K562 (cell line): ENCODE measurements at regions not wholly inside any gene's neighbourhood (a gene's known extent, or its start where the extent isn't known, plus 50 kb on each side); places are given as distances from the start of the nearest gene placed in this dataset.
A peak's percentile ranks its signal among the peaks of the same experiment; 100 is the strongest.

Experiments
- ATAC-seq: fragments of 200-7000 bp; cut with Tn5 transposase; 3 replicates; pipeline ENCODE4 v1.9.1; 2020; ENCODE audit warnings: moderate library complexity
- BruUV-seq: library from RNA; stranded (reverse); fragments of 400-500 nt; replicated peaks from 2 replicates; lab custom pipeline; 2021; lab: Mats Ljungman, UMichigan
- CTCF ChIA-PET: fragments of 300-600 bp; formaldehyde crosslinking; extraction: SDS; loops from one replicate; lab custom pipeline; 2021; ENCODE audit warnings: low intra/inter-chr PET ratio; lab: Yijun Ruan, JAX
- POLR2A ChIA-PET: fragments of 300-600, 350-650 bp; sonication (Branson Sonifier 250); formaldehyde crosslinking; extraction: SDS; loops from one replicate; lab custom pipeline; 2021; ENCODE audit warnings: antibody characterized with exemption, inconsistent platforms; lab: Yijun Ruan, JAX
- DNase-seq, 4 experiments: peaks; one replicate each; pipeline versions ENCODE4 v3.0.0 to v3.0.0-alpha.2; 2011 to 2018; ENCODE audit warnings: low spot score in 3 of 4, mixed read lengths in 3 of 4; ENCODE audit errors: extremely low read depth in 1 of 4
- FAIRE-seq: peaks from 2 replicates; lab custom pipeline; 2011; peaks lifted over from hg19 to GRCh38; lab: Jason Lieb, UNC
- H2AFZ ChIP-seq: 2 replicates; pipeline ENCODE4 v1.6.0; 2011; ENCODE audit warnings: low read depth, low read length, control low read depth, inconsistent platforms
- H3K27ac ChIP-seq: fragments of 200-600 bp; 3 replicates; pipeline ENCODE4 v1.8.0; 2011; ENCODE audit warnings: low read depth, mild to moderate bottlenecking, control low read depth, inconsistent platforms, low read length, moderate library complexity, mixed read lengths; ENCODE audit errors: extremely low read depth
- H3K27me3 ChIP-seq, 2 experiments: fragments of 300-600 bp in 1 of 2; 2 replicates in 1 of 2; 3 replicates in 1 of 2; pipeline versions ENCODE4 v1.6.0 to v1.8.0; 2011; ENCODE audit warnings: inconsistent platforms in 2 of 2, low read length in 2 of 2, mild to moderate bottlenecking in 1 of 2, mixed read lengths in 1 of 2, moderate library complexity in 1 of 2; ENCODE audit not compliant: control insufficient read depth in 2 of 2, insufficient read depth in 2 of 2
- H3K36me3 ChIP-seq: fragments of 300-600 bp; 3 replicates; pipeline ENCODE4 v1.8.0; 2011; ENCODE audit warnings: mild to moderate bottlenecking, low read length, inconsistent platforms; ENCODE audit not compliant: control insufficient read depth, insufficient read depth
- H3K4me1 ChIP-seq, 2 experiments: fragments of 200-600 bp in 1 of 2; replicated peaks in 1 of 2; 2 replicates in 1 of 2; 3 replicates in 1 of 2; pipeline versions ENCODE4 v1.5.1 to v1.8.0; 2011; ENCODE audit warnings: inconsistent platforms in 2 of 2, low read length in 2 of 2, mild to moderate bottlenecking in 1 of 2, mixed read lengths in 1 of 2, moderate library complexity in 1 of 2; ENCODE audit not compliant: control insufficient read depth in 2 of 2, insufficient read depth in 2 of 2
- H3K4me2 ChIP-seq: 2 replicates; pipeline ENCODE4 v1.6.1; 2011; ENCODE audit warnings: low read length, control low read depth, inconsistent platforms, mixed read lengths; ENCODE audit not compliant: insufficient read depth
- H3K4me3 ChIP-seq: fragments of 200-600 bp; sonication (generic), shearing (Covaris generic); 2 replicates; pipeline ENCODE4 v1.5.1; 2016; ENCODE audit warnings: control low read depth, inconsistent platforms
- H3K79me2 ChIP-seq: fragments of 200-600 bp; 3 replicates; pipeline ENCODE4 v1.8.0; 2011; ENCODE audit warnings: low read length, inconsistent platforms; ENCODE audit not compliant: control insufficient read depth, insufficient read depth
- H3K9ac ChIP-seq, 2 experiments: 2 replicates each; pipeline versions ENCODE4 v1.6.0 to v1.6.1; 2011; ENCODE audit warnings: low read depth in 2 of 2, low read length in 2 of 2, control low read depth in 1 of 2, inconsistent platforms in 1 of 2, mild to moderate bottlenecking in 1 of 2, mixed read lengths in 1 of 2; ENCODE audit not compliant: insufficient read depth in 1 of 2
- H3K9me1 ChIP-seq: one replicate; pipeline ENCODE4 v1.6.0; 2011; ENCODE audit warnings: inconsistent platforms, mild to moderate bottlenecking, low read length, moderate library complexity; ENCODE audit not compliant: control insufficient read depth, insufficient read depth
- H3K9me3 ChIP-seq: replicated peaks from 2 replicates; pipeline ENCODE4 v1.5.1; 2011; ENCODE audit warnings: low read depth, low read length, inconsistent platforms; ENCODE audit not compliant: control insufficient read depth, insufficient read depth
- H4K20me1 ChIP-seq: replicated peaks from 2 replicates; pipeline ENCODE4 v1.6.1; 2011; ENCODE audit warnings: low read length, inconsistent platforms, mixed read lengths; ENCODE audit not compliant: control insufficient read depth, insufficient read depth
- FOS ChIP-seq: IDR thresholded peaks from 3 replicates; pipeline ENCODE4 v1.6.1; 2011; ENCODE audit not compliant: insufficient read length; ENCODE audit errors: extremely low read depth
- GATA2 ChIP-seq: sonication (generic); formaldehyde crosslinking; IDR thresholded peaks from 2 replicates; pipeline ENCODE4 v1.4.0; 2020; ENCODE audit warnings: mild to moderate bottlenecking, missing genetic modification reagents
- RAD21 ChIP-seq, 2 experiments: fragments of 250-450 bp in 1 of 2; fragments of 450-650 bp in 1 of 2; sonication (Bioruptor Pico) in 1 of 2; formaldehyde crosslinking in 1 of 2; IDR thresholded peaks in 1 of 2; conservative IDR thresholded peaks in 1 of 2; 2 replicates each; pipeline versions ENCODE4 v1.4.0 to v1.8.0; 2020 to 2022; ENCODE audit warnings: mild to moderate bottlenecking in 2 of 2, moderate library complexity in 1 of 2
- SMC3 ChIP-seq: conservative IDR thresholded peaks from 2 replicates; pipeline ENCODE4 v1.6.1; 2011; ENCODE audit warnings: low read depth, low read length, improper control_type of control experiment; ENCODE audit not compliant: insufficient read depth
- ZNF134 ChIP-seq: fragments of 250-450 bp; sonication (Bioruptor Pico); conservative IDR thresholded peaks from 2 replicates; pipeline ENCODE4 v1.4.0; 2020
- ZNF764 ChIP-seq: fragments of 250-450 bp; sonication (Bioruptor Pico); IDR thresholded peaks from 2 replicates; pipeline ENCODE4 v1.4.0; 2020; ENCODE audit warnings: low read depth, mild to moderate bottlenecking, moderate library complexity
- WGBS: fragments of 100-300 bp; shearing (Covaris generic); methylation state at CpG from one replicate; pipeline ENCODE4 v1.1.6; 2016; ENCODE audit warnings: low coverage, mixed read lengths; ENCODE audit not compliant: insufficient coverage; ENCODE audit errors: missing lambda C conversion rate; 5-methylcytosine and 5-hydroxymethylcytosine counted together
- in situ Hi-C: fragments of 300-500 bp; cut with MboI; formaldehyde crosslinking; loops from 4 replicates; pipeline ENCODE4 v1.15.0; 2018; ENCODE audit warnings: inconsistent platforms, mixed read lengths
- intact Hi-C: fragments of 100-400 bp; cut with micrococcal nuclease; formaldehyde crosslinking; loops from 2 replicates; pipeline ENCODE4 v1.14.2; 2022
- TF ChIP-seq, protein P1 (sequence below), 2 experiments: fragments of 250-450 bp in 1 of 2; fragments of 450-650 bp in 1 of 2; sonication (Bioruptor Pico) in 1 of 2; IDR thresholded peaks; 2 replicates each; pipeline versions ENCODE4 v1.6.1 to v1.8.0; 2016 to 2021; ENCODE audit warnings: mild to moderate bottlenecking in 2 of 2, moderate library complexity in 2 of 2, missing compliant biosample characterization in 1 of 2, missing genetic modification characterization in 1 of 2
- TF ChIP-seq, protein P2 (sequence below), 3 experiments: IDR thresholded peaks in 2 of 3; conservative IDR thresholded peaks in 1 of 3; 2 replicates each; pipeline ENCODE4 v1.5.1; 2011 to 2012; ENCODE audit warnings: low read length in 3 of 3, mild to moderate bottlenecking in 3 of 3, control low read depth in 2 of 3, improper control_type of control experiment in 1 of 3, inconsistent platforms in 1 of 3, low read depth in 1 of 3, mixed read lengths in 1 of 3, moderate library complexity in 1 of 3; ENCODE audit not compliant: insufficient read depth in 2 of 3

- no peak overlapping the region for H3K4me3 ChIP-seq
- no peak for DNase-seq
- ATAC-seq, result no peak
- in situ Hi-C loops, result no loop called here
- no peak overlapping the region for H3K4me2 ChIP-seq
- H3K27me3 ChIP-seq, result no peaks in the 10 kb centered on the region
- no peak overlapping the region for H2AFZ ChIP-seq
- H3K27ac ChIP-seq, result no peak overlapping the region
- POLR2A ChIA-PET, result interaction anchor here (0.6 kb wide), 1 partner anchor 437 kb away, joined by 4 read pairs; no protein-coding TSS in a partner anchor
- no peak overlapping the region for H3K9ac ChIP-seq
- TF ChIP-seq, protein P1, sequence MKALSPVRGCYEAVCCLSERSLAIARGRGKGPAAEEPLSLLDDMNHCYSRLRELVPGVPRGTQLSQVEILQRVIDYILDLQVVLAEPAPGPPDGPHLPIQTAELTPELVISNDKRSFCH (CRISPR knock-in tag; IDR thresholded peaks at IDR 0.05), result no peak
- TF ChIP-seq, protein P1 (tag; IDR thresholded peaks at IDR 0.05), result no peak
- peak; percentile 49; the same call in 1 of the 2 replicates for TF ChIP-seq ZNF134
- TF ChIP-seq, all 486 proteins: peak for 1
- no peaks in the 10 kb centered on the region for H3K79me2 ChIP-seq
- intact Hi-C loops, result loop anchor here (1.0 to 5.0 kb wide), 3 partner anchors 80 to 215 kb away; no protein-coding TSS in a partner anchor
- H4K20me1 ChIP-seq, result no peaks in the 10 kb centered on the region
- H3K4me1 ChIP-seq, result peaks cover 0 to 7% of the 10 kb centered on the region in 2 experiments; a peak in 2 of 5 replicates
- BruUV-seq, result no TSS peak
- no peaks in the 10 kb centered on the region for H3K9me3 ChIP-seq
- CTCF ChIA-PET, result no interaction called here
- H3K9me1 ChIP-seq, result no peaks in the 10 kb centered on the region
- no peaks in the 10 kb centered on the region for H3K36me3 ChIP-seq
- FAIRE-seq, result no peak
These were observed 301.3 kb downstream of the LPIN1 start for GRCh38 chr2:12047761-12048160.

DNA sequence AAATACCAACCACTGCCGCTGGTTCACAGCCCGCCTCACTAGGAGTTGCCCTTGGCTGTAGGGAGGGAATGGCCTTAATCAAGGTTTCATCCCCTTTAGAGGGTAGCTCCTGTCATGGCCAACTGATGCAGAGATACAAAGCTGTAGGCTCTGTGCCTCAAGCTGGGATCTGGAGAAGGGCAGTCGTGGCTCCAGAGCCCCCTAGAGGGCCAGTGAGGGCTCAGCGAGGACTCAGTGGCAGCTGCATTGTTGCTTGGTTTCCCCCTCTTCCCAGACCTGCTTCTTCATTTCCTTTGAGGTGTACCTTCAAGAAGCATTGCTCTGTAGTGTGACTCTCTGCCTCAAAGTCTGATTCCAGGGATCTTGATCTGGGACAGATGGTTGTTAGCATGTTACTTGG lies 302.1 kb downstream of the LPIN1 start:
- ATAC-seq (peak; percentile 90), DNase-seq (peak in 2 of 4 experiments; percentile 56), FAIRE-seq (peak; percentile 29)
- Histone ChIP-seq H3K9ac (no peak overlapping the region), H2AFZ (no peak overlapping the region), H4K20me1 (no peaks in the 10 kb centered on the region), H3K4me2 (no peak overlapping the region), H3K4me1 (peaks cover 0 to 7% of the 10 kb centered on the region in 2 experiments; a peak in 2 of 5 replicates), H3K79me2 (no peaks in the 10 kb centered on the region), H3K36me3 (no peaks in the 10 kb centered on the region), H3K9me3 (no peaks in the 10 kb centered on the region), H3K27ac (no peak overlapping the region), H3K4me3 (no peak overlapping the region), H3K9me1 (no peaks in the 10 kb centered on the region), H3K27me3 (no peaks in the 10 kb centered on the region)
- intact Hi-C loops (loop anchor here (1.0 to 5.0 kb wide), 3 partner anchors 81 to 216 kb away; no protein-coding TSS in a partner anchor), in situ Hi-C loops (no loop called here)
- no TSS peak for BruUV-seq
- POLR2A ChIA-PET, result no interaction called here
- CTCF ChIA-PET, result no interaction called here
- 55% methylated on average over 4 of the region's 4 CpGs for WGBS
- TF ChIP-seq GATA2, result peak; percentile 22; the same call in 1 of the 2 replicates
- TF ChIP-seq, protein P2, sequence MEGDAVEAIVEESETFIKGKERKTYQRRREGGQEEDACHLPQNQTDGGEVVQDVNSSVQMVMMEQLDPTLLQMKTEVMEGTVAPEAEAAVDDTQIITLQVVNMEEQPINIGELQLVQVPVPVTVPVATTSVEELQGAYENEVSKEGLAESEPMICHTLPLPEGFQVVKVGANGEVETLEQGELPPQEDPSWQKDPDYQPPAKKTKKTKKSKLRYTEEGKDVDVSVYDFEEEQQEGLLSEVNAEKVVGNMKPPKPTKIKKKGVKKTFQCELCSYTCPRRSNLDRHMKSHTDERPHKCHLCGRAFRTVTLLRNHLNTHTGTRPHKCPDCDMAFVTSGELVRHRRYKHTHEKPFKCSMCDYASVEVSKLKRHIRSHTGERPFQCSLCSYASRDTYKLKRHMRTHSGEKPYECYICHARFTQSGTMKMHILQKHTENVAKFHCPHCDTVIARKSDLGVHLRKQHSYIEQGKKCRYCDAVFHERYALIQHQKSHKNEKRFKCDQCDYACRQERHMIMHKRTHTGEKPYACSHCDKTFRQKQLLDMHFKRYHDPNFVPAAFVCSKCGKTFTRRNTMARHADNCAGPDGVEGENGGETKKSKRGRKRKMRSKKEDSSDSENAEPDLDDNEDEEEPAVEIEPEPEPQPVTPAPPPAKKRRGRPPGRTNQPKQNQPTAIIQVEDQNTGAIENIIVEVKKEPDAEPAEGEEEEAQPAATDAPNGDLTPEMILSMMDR (IDR thresholded peaks at IDR 0.05 in 2 of 3, conservative IDR thresholded peaks at IDR 0.05 in 1 of 3; ENCODE audit: insufficient read depth in 2 of 3, low read depth in 1 of 3, low read length in 3 of 3), result peak; percentile 53 to 57 (median 57)
- peak in 1 of 2 experiments; percentile 63; a peak in 2 of 4 replicates for TF ChIP-seq RAD21 (CRISPR knock-in tag; conservative IDR thresholded peaks at IDR 0.05 in 1 of 2, IDR thresholded peaks at IDR 0.05 in 1 of 2)
- no peak for TF ChIP-seq FOS
- no peak for TF ChIP-seq ZNF764 (CRISPR knock-in tag)
- 0 out of 2 replicates have a peak, but pooled peaks have one; percentile 13 for TF ChIP-seq SMC3
